GM12878 (cell line): ENCODE measurements at regions not wholly inside any gene's neighbourhood (a gene's known extent, or its start where the extent isn't known, plus 50 kb on each side); places are given as distances from the start of the nearest gene placed in this dataset.
A peak's percentile ranks its signal among the peaks of the same experiment; 100 is the strongest.

Source experiments
- ATAC-seq: fragments of 200-7000 bp; cut with Tn5 transposase; 3 replicates; pipeline ENCODE4 v1.9.1; 2020; ENCODE audit warnings: mild to moderate bottlenecking, moderate library complexity
- BruUV-seq: library from RNA; stranded (reverse); fragments of 400-500 nt; replicated peaks from 2 replicates; lab custom pipeline; 2021; lab: Mats Ljungman, UMichigan
- CTCF ChIA-PET: fragments of 300-600 bp; sonication (Branson Sonifier 250); formaldehyde crosslinking; extraction: SDS; loops from one replicate; lab custom pipeline; 2021; ENCODE audit warnings: inconsistent platforms; lab: Yijun Ruan, JAX
- POLR2A ChIA-PET: fragments of 350-600 bp; formaldehyde crosslinking; extraction: SDS; loops from one replicate; lab custom pipeline; 2021; ENCODE audit warnings: inconsistent platforms; lab: Charles Lee
- RAD21 ChIA-PET: fragments of 300-600 bp; sonication (Branson Sonifier 250); formaldehyde crosslinking; loops from one replicate; lab custom pipeline; 2023; ENCODE audit warnings: antibody characterized with exemption; ENCODE audit not compliant: unreplicated experiment; lab: Charles Lee
- SMC1A ChIA-PET: fragments of 300-600 bp; sonication (Branson Sonifier 250); formaldehyde crosslinking; loops from one replicate; lab custom pipeline; 2023; ENCODE audit not compliant: unreplicated experiment, uncharacterized antibody; lab: Charles Lee
- DNase-seq: peaks from one replicate; pipeline ENCODE4 v3.0.0-alpha.2; 2011; ENCODE audit warnings: low read depth, low spot score
- FAIRE-seq: peaks from 3 replicates; lab custom pipeline; 2011; peaks lifted over from hg19 to GRCh38; lab: Jason Lieb, UNC
- H2AFZ ChIP-seq: 2 replicates; pipeline ENCODE4 v1.6.0; 2011; ENCODE audit warnings: low read depth, low read length, control low read depth; ENCODE audit not compliant: control insufficient read depth
- H3K27ac ChIP-seq: 2 replicates; pipeline ENCODE4 v1.5.1; 2011; ENCODE audit warnings: control low read depth; ENCODE audit not compliant: control insufficient read depth, insufficient read depth
- H3K27me3 ChIP-seq, 2 experiments: replicated peaks in 1 of 2; 2 replicates each; pipeline versions ENCODE4 v1.6.0 to v1.6.1; 2011; ENCODE audit warnings: low read length in 1 of 2; ENCODE audit not compliant: control insufficient read depth in 2 of 2, insufficient read depth in 2 of 2
- H3K36me3 ChIP-seq, 2 experiments: 2 replicates each; pipeline ENCODE4 v1.5.1; 2011; ENCODE audit warnings: low read length in 1 of 2; ENCODE audit not compliant: control insufficient read depth in 2 of 2, insufficient read depth in 2 of 2
- H3K4me1 ChIP-seq: 2 replicates; pipeline ENCODE4 v1.6.1; 2011; ENCODE audit warnings: mild to moderate bottlenecking, low read length, moderate library complexity, mixed read lengths; ENCODE audit not compliant: control insufficient read depth, insufficient read depth
- H3K4me2 ChIP-seq: 2 replicates; pipeline ENCODE4 v1.6.0; 2011; ENCODE audit warnings: control low read depth; ENCODE audit not compliant: control insufficient read depth, insufficient read depth
- H3K4me3 ChIP-seq: fragments of 200-600 bp; sonication (generic); 2 replicates; pipeline ENCODE4 v1.5.1; 2016
- H3K79me2 ChIP-seq: 2 replicates; pipeline ENCODE4 v1.6.0; 2011; ENCODE audit warnings: low read length; ENCODE audit not compliant: control insufficient read depth, insufficient read depth
- H3K9ac ChIP-seq: 2 replicates; pipeline ENCODE4 v1.8.0; 2011; ENCODE audit warnings: low read length, control low read depth, mixed read lengths; ENCODE audit not compliant: control insufficient read depth, insufficient read depth
- H3K9me3 ChIP-seq: replicated peaks from 3 replicates; pipeline ENCODE4 v1.5.1; 2011; ENCODE audit warnings: mild to moderate bottlenecking, low read length; ENCODE audit not compliant: control insufficient read depth, insufficient read depth
- H4K20me1 ChIP-seq: 2 replicates; pipeline ENCODE4 v1.6.0; 2011; ENCODE audit not compliant: control insufficient read depth, insufficient read depth
- EED ChIP-seq: sonication (generic); IDR thresholded peaks from 2 replicates; pipeline ENCODE4 v1.6.1; 2016; ENCODE audit warnings: antibody characterized with exemption, low read depth
- MEF2A ChIP-seq: IDR thresholded peaks from 2 replicates; pipeline ENCODE4 v1.6.1; 2011; ENCODE audit warnings: low read depth, mild to moderate bottlenecking, low read length, moderate library complexity; ENCODE audit not compliant: insufficient read depth
- MTA3 ChIP-seq: IDR thresholded peaks from 2 replicates; pipeline ENCODE4 v1.6.1; 2012; ENCODE audit warnings: low read length, inconsistent platforms, borderline replicate concordance
- RELA ChIP-seq: fragments of 450-650 bp; IDR thresholded peaks from 2 replicates; pipeline ENCODE4 v1.8.0; 2014; ENCODE audit warnings: borderline replicate concordance; ENCODE audit not compliant: partially characterized antibody
- RUNX3 ChIP-seq: IDR thresholded peaks from 2 replicates; pipeline ENCODE4 v1.6.1; 2012; ENCODE audit warnings: low read length, inconsistent platforms
- SMARCA5 ChIP-seq: fragments of 450-650 bp; IDR thresholded peaks from 2 replicates; pipeline ENCODE4 v1.6.1; 2017; ENCODE audit warnings: mild to moderate bottlenecking
- STAT1 ChIP-seq: fragments of 450-650 bp; conservative IDR thresholded peaks from 2 replicates; pipeline ENCODE4 v1.6.1; 2014; ENCODE audit warnings: antibody characterized with exemption, mild to moderate bottlenecking
- ZNF207 ChIP-seq: fragments of 450-650 bp; IDR thresholded peaks from 2 replicates; pipeline ENCODE4 v1.6.1; 2014; ENCODE audit warnings: antibody characterized with exemption, mild to moderate bottlenecking, borderline replicate concordance
- WGBS: methylation state at CpG from one replicate; pipeline ENCODE4 v1.1.6; 2016; ENCODE audit warnings: low lambda C conversion rate; ENCODE audit not compliant: insufficient replicate concordance, insufficient coverage; ENCODE audit errors: missing lambda C conversion rate; 5-methylcytosine and 5-hydroxymethylcytosine counted together
- in situ Hi-C: fragments of 300-500 bp; cut with MboI; formaldehyde crosslinking; loops from 9 replicates; pipeline ENCODE4 v1.14.3; 2018; ENCODE audit warnings: mixed read lengths
- intact Hi-C: fragments of 100-400 bp; cut with micrococcal nuclease; formaldehyde crosslinking; loops from one replicate; pipeline ENCODE4 v1.14.2; 2022; ENCODE audit not compliant: unreplicated experiment
- TF ChIP-seq, protein P1 (sequence below): IDR thresholded peaks from 2 replicates; pipeline ENCODE4 v1.6.1; 2012; ENCODE audit warnings: low read depth, low read length, improper control_type of control experiment
- TF ChIP-seq, protein P2 (sequence below): IDR thresholded peaks from 2 replicates; pipeline ENCODE4 v1.6.1; 2012; ENCODE audit warnings: improper control_type of control experiment, low read depth, low read length; ENCODE audit not compliant: insufficient replicate concordance
- TF ChIP-seq, protein P3 (sequence below): IDR thresholded peaks from 2 replicates; pipeline ENCODE4 v1.6.1; 2011; ENCODE audit warnings: borderline replicate concordance, low read depth, mild to moderate bottlenecking, moderate library complexity, mixed read lengths, low read length; ENCODE audit not compliant: insufficient read depth; ENCODE audit errors: extremely low read length

- Histone ChIP-seq H3K9me3 (no peaks in the 10 kb centered on the region), H3K79me2 (no peaks in the 10 kb centered on the region), H2AFZ (no peak overlapping the region), H3K4me1 (no peaks in the 10 kb centered on the region)
- in situ Hi-C loops = no loop called here
- 85% methylated on average over 5 of the region's 5 CpGs for WGBS
- no peak for FAIRE-seq
- TF ChIP-seq MEF2A = no peak
- TF ChIP-seq RUNX3 = peak; percentile 8; the same call in 1 of the 2 replicates
- TF ChIP-seq, protein P1, sequence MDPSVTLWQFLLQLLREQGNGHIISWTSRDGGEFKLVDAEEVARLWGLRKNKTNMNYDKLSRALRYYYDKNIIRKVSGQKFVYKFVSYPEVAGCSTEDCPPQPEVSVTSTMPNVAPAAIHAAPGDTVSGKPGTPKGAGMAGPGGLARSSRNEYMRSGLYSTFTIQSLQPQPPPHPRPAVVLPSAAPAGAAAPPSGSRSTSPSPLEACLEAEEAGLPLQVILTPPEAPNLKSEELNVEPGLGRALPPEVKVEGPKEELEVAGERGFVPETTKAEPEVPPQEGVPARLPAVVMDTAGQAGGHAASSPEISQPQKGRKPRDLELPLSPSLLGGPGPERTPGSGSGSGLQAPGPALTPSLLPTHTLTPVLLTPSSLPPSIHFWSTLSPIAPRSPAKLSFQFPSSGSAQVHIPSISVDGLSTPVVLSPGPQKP = no peak
- no peak for TF ChIP-seq SMARCA5
- no peak for TF ChIP-seq RELA
- TF ChIP-seq ZNF207 = no peak
- TF ChIP-seq, all 136 proteins: peak for 1
- POLR2A ChIA-PET = no interaction called here
- Histone ChIP-seq H3K27me3 (no peaks in the 10 kb centered on the region), H3K9ac (no peak overlapping the region), H3K36me3 (no peaks in the 10 kb centered on the region), H3K4me2 (no peak overlapping the region), H4K20me1 (no peaks in the 10 kb centered on the region), H3K27ac (no peak overlapping the region), H3K4me3 (no peak overlapping the region)
- SMC1A ChIA-PET = no interaction called here
- no TSS peak for BruUV-seq
- DNase-seq (no peak), ATAC-seq (no peak)
- intact Hi-C loops = no loop called here
- RAD21 ChIA-PET = no interaction called here
- CTCF ChIA-PET = no interaction called here
These were observed 107.5 kb upstream of the FZD10 start for GRCh38 chr12:130054803-130055202.

DNA sequence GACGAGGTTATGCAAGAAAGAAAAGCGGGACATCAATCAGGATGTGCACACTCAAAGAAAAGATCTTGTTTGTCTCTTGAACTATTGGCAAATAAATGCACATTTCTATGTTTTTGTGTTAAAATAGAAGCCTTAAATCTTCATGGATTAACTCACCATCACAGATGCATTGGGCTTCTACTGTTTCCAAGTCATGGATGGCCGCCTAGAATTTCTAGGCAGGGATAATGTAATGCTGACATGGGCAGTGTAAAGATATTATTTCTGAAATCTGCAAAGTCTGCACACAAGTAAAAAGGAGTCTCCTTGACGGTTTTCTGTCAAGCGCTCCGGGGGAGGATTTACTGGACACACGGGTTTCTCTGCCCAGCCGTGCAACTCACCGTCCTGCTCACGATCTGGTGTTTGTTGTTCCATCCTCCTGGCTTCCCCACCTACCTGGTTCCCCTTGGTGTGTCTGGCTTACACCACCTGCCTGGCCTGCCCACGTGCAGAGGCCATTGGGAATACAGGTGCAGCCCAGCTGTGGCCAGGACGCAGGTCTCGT lies 103.3 kb upstream of the FZD10 start:
- DNase-seq (no peak), ATAC-seq (no peak), FAIRE-seq (no peak)
- RAD21 ChIA-PET = no interaction called here
- BruUV-seq = no TSS peak
- Histone ChIP-seq H3K9me3 (no peaks in the 10 kb centered on the region; the same call in 2 of the 3 replicates), H3K9ac (no peak overlapping the region), H3K36me3 (no peaks in the 10 kb centered on the region), H2AFZ (no peak overlapping the region), H3K4me1 (no peaks in the 10 kb centered on the region), H4K20me1 (no peaks in the 10 kb centered on the region), H3K4me3 (no peak overlapping the region), H3K27ac (no peak overlapping the region), H3K4me2 (no peak overlapping the region), H3K27me3 (no peaks in the 10 kb centered on the region), H3K79me2 (no peaks in the 10 kb centered on the region)
- CTCF ChIA-PET = no interaction called here
- SMC1A ChIA-PET = no interaction called here
- POLR2A ChIA-PET = no interaction called here
- intact Hi-C loops (no loop called here), in situ Hi-C loops (no loop called here)
- WGBS = 41% methylated on average over 13 of the region's 13 CpGs
- TF ChIP-seq, protein P2, sequence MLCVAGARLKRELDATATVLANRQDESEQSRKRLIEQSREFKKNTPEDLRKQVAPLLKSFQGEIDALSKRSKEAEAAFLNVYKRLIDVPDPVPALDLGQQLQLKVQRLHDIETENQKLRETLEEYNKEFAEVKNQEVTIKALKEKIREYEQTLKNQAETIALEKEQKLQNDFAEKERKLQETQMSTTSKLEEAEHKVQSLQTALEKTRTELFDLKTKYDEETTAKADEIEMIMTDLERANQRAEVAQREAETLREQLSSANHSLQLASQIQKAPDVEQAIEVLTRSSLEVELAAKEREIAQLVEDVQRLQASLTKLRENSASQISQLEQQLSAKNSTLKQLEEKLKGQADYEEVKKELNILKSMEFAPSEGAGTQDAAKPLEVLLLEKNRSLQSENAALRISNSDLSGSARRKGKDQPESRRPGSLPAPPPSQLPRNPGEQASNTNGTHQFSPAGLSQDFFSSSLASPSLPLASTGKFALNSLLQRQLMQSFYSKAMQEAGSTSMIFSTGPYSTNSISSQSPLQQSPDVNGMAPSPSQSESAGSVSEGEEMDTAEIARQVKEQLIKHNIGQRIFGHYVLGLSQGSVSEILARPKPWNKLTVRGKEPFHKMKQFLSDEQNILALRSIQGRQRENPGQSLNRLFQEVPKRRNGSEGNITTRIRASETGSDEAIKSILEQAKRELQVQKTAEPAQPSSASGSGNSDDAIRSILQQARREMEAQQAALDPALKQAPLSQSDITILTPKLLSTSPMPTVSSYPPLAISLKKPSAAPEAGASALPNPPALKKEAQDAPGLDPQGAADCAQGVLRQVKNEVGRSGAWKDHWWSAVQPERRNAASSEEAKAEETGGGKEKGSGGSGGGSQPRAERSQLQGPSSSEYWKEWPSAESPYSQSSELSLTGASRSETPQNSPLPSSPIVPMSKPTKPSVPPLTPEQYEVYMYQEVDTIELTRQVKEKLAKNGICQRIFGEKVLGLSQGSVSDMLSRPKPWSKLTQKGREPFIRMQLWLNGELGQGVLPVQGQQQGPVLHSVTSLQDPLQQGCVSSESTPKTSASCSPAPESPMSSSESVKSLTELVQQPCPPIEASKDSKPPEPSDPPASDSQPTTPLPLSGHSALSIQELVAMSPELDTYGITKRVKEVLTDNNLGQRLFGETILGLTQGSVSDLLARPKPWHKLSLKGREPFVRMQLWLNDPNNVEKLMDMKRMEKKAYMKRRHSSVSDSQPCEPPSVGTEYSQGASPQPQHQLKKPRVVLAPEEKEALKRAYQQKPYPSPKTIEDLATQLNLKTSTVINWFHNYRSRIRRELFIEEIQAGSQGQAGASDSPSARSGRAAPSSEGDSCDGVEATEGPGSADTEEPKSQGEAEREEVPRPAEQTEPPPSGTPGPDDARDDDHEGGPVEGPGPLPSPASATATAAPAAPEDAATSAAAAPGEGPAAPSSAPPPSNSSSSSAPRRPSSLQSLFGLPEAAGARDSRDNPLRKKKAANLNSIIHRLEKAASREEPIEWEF = no peak
- no peak for TF ChIP-seq EED
- no peak for TF ChIP-seq MTA3
- no peak for TF ChIP-seq STAT1
- TF ChIP-seq, protein P3, sequence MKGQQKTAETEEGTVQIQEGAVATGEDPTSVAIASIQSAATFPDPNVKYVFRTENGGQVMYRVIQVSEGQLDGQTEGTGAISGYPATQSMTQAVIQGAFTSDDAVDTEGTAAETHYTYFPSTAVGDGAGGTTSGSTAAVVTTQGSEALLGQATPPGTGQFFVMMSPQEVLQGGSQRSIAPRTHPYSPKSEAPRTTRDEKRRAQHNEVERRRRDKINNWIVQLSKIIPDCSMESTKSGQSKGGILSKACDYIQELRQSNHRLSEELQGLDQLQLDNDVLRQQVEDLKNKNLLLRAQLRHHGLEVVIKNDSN = no peak
